NCI-H2196 (cell line): ENCODE measurements at regions not wholly inside any gene's neighbourhood (a gene's known extent, or its start where the extent isn't known, plus 50 kb on each side); places are given as distances from the start of the nearest gene placed in this dataset.

Source experiments
- DNase-seq: peaks from one replicate; lab custom pipeline; 2025; ENCODE audit not compliant: unreplicated experiment; lab: John Stamatoyannopoulos, UW

- no peak for DNase-seq
These were observed 64.5 kb downstream of the TUSC1 start for GRCh38 chr9:25613709-25614108.

GRCh38 chr9:25603106-25603505, 75.1 kb downstream of the TUSC1 start:
- no peak for DNase-seq

- DNase-seq: no peak
These were observed 75.7 kb downstream of the TUSC1 start for GRCh38 chr9:25602400-25603044.

GRCh38 chr9:25600501-25600900, 77.7 kb downstream of the TUSC1 start:
- no peak for DNase-seq

GRCh38 chr9:25584611-25585010, 93.6 kb downstream of the TUSC1 start:
- no peak for DNase-seq

GRCh38 chr9:25573281-25573680, 105.0 kb downstream of the TUSC1 start:
- no peak for DNase-seq

- DNase-seq: no peak
These were observed 106.8 kb downstream of the TUSC1 start for GRCh38 chr9:25571491-25571890.

GRCh38 chr9:25570802-25571201, 107.4 kb downstream of the TUSC1 start:
- no peak for DNase-seq

GRCh38 chr9:25562101-25562500, 116.1 kb downstream of the TUSC1 start:
- DNase-seq: no peak

- no peak for DNase-seq
These were observed 120.5 kb downstream of the TUSC1 start for GRCh38 chr9:25557645-25558300.

- no peak for DNase-seq
These were observed 121.7 kb downstream of the TUSC1 start for GRCh38 chr9:25556540-25556939.

- no peak for DNase-seq
These were observed 129.4 kb downstream of the TUSC1 start for GRCh38 chr9:25548847-25549246.

GRCh38 chr9:25543806-25544205, 134.4 kb downstream of the TUSC1 start:
- DNase-seq: no peak

- no peak for DNase-seq
These were observed 135.9 kb downstream of the TUSC1 start for GRCh38 chr9:25542319-25542718.

GRCh38 chr9:25537808-25538207, 140.4 kb downstream of the TUSC1 start:
- DNase-seq: no peak

GRCh38 chr9:25519286-25519685, 159.0 kb downstream of the TUSC1 start:
- DNase-seq: no peak

- DNase-seq: no peak
These were observed 160.5 kb downstream of the TUSC1 start for GRCh38 chr9:25517701-25518100.

GRCh38 chr9:25513509-25514033, 164.7 kb downstream of the TUSC1 start:
- no peak for DNase-seq

GRCh38 chr9:25505644-25506043, 172.6 kb downstream of the TUSC1 start:
- no peak for DNase-seq

- no peak for DNase-seq
These were observed 196.9 kb downstream of the TUSC1 start for GRCh38 chr9:25481372-25481771.

GRCh38 chr9:25480696-25481095, 197.5 kb downstream of the TUSC1 start:
- no peak for DNase-seq

GRCh38 chr9:25472681-25473080, 205.6 kb downstream of the TUSC1 start:
- no peak for DNase-seq
